ENCODE measurements at regions not wholly inside any gene's neighbourhood (a gene's known extent, or its start where the extent isn't known, plus 50 kb on each side); places are given as distances from the start of the nearest gene placed in this dataset.

DNA sequence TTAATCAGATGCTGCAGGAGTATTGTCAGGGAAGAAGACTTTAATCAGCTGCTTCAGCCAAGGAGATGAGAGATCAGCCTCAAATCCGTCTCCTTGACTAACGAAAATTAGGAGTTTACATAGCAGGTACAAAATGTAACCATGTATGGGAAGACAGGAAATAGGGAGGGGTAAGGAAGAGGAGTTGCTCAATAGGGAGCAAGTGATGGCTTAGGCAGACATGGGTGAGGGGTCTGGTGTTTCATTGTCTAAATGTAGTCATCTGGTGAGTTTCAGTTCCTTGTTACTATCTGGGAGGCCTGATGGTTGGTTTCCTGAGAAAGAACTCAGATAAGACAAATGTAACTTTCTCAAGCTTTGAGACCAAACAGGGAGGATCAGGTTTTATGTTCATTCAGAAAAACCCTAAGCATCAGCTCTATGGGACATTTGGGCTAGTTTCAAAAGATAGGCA, 217.3 kb upstream of the SULF2 start (continued):
- TF ChIP-seq, protein P1, sequence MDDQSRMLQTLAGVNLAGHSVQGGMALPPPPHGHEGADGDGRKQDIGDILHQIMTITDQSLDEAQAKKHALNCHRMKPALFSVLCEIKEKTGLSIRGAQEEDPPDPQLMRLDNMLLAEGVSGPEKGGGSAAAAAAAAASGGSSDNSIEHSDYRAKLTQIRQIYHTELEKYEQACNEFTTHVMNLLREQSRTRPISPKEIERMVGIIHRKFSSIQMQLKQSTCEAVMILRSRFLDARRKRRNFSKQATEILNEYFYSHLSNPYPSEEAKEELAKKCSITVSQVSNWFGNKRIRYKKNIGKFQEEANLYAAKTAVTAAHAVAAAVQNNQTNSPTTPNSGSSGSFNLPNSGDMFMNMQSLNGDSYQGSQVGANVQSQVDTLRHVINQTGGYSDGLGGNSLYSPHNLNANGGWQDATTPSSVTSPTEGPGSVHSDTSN (IDR thresholded peaks at IDR 0.05; ENCODE audit: insufficient replicate concordance, low read depth, low read length), result peak; percentile 16
- peak; percentile 72 for TF ChIP-seq ATF7 (IDR thresholded peaks at IDR 0.05; ENCODE audit: low read depth)
- TF ChIP-seq RCOR1 (conservative IDR thresholded peaks at IDR 0.05; ENCODE audit: low read depth, low read length), result no peak
- TF ChIP-seq, protein P2, sequence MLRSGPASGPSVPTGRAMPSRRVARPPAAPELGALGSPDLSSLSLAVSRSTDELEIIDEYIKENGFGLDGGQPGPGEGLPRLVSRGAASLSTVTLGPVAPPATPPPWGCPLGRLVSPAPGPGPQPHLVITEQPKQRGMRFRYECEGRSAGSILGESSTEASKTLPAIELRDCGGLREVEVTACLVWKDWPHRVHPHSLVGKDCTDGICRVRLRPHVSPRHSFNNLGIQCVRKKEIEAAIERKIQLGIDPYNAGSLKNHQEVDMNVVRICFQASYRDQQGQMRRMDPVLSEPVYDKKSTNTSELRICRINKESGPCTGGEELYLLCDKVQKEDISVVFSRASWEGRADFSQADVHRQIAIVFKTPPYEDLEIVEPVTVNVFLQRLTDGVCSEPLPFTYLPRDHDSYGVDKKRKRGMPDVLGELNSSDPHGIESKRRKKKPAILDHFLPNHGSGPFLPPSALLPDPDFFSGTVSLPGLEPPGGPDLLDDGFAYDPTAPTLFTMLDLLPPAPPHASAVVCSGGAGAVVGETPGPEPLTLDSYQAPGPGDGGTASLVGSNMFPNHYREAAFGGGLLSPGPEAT (IDR thresholded peaks at IDR 0.05; ENCODE audit: low read depth), result peak; percentile 82
- TF ChIP-seq SP1 (IDR thresholded peaks at IDR 0.05; ENCODE audit: low read depth, low read length), result peak; percentile 49
- TF ChIP-seq HDGF (IDR thresholded peaks at IDR 0.05), result peak; percentile 64; the same call in 1 of the 2 replicates
- no peak for TF ChIP-seq ZNF622 (IDR thresholded peaks at IDR 0.05)
- peak; percentile 98 for TF ChIP-seq NFIC (IDR thresholded peaks at IDR 0.05; ENCODE audit: low read depth, low read length)
- TF ChIP-seq, protein P3, sequence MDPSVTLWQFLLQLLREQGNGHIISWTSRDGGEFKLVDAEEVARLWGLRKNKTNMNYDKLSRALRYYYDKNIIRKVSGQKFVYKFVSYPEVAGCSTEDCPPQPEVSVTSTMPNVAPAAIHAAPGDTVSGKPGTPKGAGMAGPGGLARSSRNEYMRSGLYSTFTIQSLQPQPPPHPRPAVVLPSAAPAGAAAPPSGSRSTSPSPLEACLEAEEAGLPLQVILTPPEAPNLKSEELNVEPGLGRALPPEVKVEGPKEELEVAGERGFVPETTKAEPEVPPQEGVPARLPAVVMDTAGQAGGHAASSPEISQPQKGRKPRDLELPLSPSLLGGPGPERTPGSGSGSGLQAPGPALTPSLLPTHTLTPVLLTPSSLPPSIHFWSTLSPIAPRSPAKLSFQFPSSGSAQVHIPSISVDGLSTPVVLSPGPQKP (IDR thresholded peaks at IDR 0.05; ENCODE audit: low read depth, low read length), result 0 out of 2 replicates have a peak, but pooled peaks have one; percentile 38
- peak; percentile 98 for TF ChIP-seq SPI1 (IDR thresholded peaks at IDR 0.05; ENCODE audit: borderline replicate concordance, insufficient read depth, low read depth, low read length)
- peak; percentile 92 for TF ChIP-seq RUNX3 (IDR thresholded peaks at IDR 0.05; ENCODE audit: low read length)
- peak; percentile 93; the same call in 1 of the 2 replicates for TF ChIP-seq DPF2 (IDR thresholded peaks at IDR 0.05)
- TF ChIP-seq BHLHE40 (IDR thresholded peaks at IDR 0.05; ENCODE audit: borderline replicate concordance in 1 of 2, low read depth in 2 of 2, low read length in 1 of 2), result peak; percentile 7 to 44; a peak in 1 of 4 replicates
- no peak for TF ChIP-seq ZNF384 (IDR thresholded peaks at IDR 0.05; ENCODE audit: borderline replicate concordance, low read depth, low read length)
- TF ChIP-seq, protein P4, sequence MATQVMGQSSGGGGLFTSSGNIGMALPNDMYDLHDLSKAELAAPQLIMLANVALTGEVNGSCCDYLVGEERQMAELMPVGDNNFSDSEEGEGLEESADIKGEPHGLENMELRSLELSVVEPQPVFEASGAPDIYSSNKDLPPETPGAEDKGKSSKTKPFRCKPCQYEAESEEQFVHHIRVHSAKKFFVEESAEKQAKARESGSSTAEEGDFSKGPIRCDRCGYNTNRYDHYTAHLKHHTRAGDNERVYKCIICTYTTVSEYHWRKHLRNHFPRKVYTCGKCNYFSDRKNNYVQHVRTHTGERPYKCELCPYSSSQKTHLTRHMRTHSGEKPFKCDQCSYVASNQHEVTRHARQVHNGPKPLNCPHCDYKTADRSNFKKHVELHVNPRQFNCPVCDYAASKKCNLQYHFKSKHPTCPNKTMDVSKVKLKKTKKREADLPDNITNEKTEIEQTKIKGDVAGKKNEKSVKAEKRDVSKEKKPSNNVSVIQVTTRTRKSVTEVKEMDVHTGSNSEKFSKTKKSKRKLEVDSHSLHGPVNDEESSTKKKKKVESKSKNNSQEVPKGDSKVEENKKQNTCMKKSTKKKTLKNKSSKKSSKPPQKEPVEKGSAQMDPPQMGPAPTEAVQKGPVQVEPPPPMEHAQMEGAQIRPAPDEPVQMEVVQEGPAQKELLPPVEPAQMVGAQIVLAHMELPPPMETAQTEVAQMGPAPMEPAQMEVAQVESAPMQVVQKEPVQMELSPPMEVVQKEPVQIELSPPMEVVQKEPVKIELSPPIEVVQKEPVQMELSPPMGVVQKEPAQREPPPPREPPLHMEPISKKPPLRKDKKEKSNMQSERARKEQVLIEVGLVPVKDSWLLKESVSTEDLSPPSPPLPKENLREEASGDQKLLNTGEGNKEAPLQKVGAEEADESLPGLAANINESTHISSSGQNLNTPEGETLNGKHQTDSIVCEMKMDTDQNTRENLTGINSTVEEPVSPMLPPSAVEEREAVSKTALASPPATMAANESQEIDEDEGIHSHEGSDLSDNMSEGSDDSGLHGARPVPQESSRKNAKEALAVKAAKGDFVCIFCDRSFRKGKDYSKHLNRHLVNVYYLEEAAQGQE (IDR thresholded peaks at IDR 0.05; ENCODE audit: low read depth, low read length), result 0 out of 2 replicates have a peak, but pooled peaks have one; percentile 17
- peak; percentile 76 for TF ChIP-seq MEF2A (IDR thresholded peaks at IDR 0.05; ENCODE audit: insufficient read depth, low read depth, low read length)
- peak in 1 of 2 experiments; percentile 35; a peak in 1 of 3 replicates for TF ChIP-seq EGR1 (IDR thresholded peaks at IDR 0.05; ENCODE audit: borderline replicate concordance in 1 of 2, low read depth in 2 of 2, low read length in 2 of 2)
- no peak for TF ChIP-seq JUND (IDR thresholded peaks at IDR 0.05; ENCODE audit: low read depth, low read length)
- TF ChIP-seq TAF1 (IDR thresholded peaks at IDR 0.05; ENCODE audit: borderline replicate concordance, low read depth, low read length), result peak; percentile 30; the same call in 1 of the 2 replicates
